NCI-H748 (cell line): ENCODE measurements at regions not wholly inside any gene's neighbourhood (a gene's known extent, or its start where the extent isn't known, plus 50 kb on each side); places are given as distances from the start of the nearest gene placed in this dataset.

ENCODE experiments used
- DNase-seq: peaks from one replicate; lab custom pipeline; 2025; ENCODE audit not compliant: unreplicated experiment; lab: John Stamatoyannopoulos, UW

DNA sequence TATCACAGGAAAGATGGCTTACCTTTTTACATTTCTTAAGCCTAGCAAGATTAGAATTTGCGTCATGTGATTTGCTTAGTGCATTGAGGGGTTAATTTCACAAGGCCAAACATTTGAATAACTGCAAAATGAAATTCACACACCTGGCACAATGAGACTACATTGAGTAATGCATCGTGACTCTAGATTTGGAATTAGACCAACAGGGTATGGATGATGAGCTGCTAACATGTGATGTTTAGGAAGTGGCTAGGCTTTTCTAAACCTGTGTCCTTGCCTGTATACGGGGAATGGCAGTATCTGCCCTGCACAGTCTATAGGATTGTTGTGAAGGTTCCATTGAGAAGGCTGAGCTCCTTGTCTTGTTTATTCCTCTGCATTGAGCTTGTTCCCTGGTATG, 160.1 kb downstream of the MFSD1 start:
- DNase-seq: no peak

DNA sequence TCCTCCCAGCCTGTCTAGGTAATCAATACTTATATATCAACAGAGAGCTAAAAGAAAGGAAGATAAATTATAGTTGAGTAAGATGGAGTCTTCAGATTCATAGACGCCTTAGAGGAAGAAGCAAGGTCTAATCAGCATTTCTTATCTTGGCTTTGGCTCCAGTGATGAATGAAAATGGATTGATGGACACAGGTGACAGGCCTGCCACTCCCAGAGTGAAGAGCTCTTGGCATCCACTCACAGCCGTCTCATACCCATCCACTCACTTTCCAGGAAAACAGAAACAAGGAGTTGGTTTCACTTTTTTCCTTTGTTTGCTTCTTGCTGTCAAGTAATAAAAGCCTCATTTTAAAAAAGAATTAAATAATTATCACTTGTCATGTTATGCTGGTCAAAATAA, 168.2 kb downstream of the MFSD1 start:
- no peak for DNase-seq

DNA sequence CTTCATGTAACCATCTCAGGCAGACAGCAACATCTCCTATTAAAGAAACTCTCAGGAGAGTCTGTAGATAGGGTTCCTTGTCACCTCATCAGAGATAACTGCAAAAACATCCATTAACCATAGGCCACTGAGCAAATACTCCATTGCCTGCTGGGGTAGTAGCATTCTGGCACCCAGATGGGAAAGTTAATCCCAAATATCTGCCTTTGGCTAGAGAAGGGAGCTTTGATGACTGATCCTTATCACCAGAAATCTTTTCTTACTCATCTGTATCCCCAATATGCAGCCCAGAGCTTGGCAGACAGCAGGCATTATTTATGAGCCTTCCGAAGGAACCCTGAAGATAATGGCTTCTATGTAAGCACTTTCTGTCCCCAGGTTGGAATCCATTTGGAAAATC, 173.1 kb downstream of the MFSD1 start:
- DNase-seq: no peak

DNA sequence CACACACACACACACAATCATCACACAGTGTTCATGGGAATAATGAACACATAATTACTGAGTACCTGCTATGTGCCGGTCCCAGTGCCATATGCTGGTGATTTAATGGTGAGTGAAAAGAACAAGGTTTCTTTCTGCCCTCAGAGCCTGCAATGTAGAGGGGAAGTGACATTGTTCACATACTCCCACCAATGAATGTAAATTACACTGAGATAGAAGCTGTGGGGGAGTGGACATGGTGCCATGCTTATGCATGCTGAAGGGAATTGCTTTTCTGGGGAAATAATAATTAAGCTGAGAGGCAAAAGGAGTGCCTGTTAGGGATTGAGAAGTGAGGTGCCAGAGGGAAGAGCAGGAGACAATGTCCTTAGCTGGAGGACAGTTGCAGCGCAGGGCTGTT, 175.1 kb downstream of the MFSD1 start:
- DNase-seq: no peak

DNA sequence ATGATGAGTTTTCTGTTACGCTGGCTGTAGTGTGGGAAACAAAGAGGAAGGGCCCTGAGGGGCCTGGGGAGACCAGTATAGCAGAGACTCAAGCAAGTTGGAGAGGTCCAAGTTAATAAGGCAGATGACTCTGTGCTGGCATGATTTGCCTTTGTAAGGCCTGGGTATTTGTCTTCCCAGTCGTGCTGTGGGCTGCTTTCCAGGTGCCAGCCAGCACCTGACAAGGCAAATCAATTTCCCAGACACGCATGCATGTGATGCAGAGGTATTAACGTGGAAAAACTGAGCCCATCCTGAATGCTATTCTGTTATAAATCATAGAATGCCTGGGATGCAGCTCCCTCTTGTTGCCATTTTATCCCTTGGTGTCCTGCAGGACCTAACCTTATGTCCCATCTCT, 175.6 kb downstream of the MFSD1 start:
- DNase-seq: no peak

DNA sequence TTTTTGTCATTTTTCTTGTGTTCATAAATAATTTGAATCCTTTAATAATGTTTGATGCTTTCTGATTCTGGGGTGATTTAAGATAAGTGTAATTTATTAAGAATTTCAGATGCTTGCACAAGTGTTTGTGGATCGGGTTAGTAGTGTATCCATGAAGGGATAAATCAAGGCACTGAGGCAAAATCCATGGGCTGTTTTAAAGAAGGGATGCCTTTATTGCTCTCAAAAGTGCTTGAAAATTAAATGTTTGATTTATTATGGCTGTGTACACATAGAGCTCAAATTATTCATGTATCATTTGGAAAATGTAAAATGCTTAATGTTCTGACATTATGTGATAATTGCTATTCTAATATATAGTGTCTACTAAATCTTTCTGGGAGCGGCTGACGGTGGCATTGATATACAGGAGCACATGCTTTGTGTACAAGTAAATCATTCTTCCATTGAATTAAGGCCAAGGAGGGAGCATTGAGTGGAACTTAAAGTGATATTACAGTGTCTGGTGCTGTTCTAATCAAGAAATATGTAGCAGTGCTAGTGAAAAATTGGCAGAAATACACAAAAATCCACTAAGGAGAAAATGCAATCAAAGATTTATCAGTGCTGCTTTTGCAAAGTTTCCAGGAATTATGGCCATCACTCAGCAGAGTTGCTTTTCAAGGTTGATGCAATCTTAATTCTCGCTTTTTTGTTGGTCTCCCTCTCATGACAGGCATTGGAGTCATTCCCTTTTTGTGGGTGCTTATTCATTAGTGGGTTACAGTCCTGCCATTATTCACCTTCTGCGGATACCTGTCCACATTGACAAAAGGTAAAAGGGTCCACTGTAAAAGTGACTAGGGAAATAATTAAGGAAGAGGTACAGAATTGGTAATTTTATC, 181.6 kb downstream of the MFSD1 start:
- DNase-seq: no peak

DNA sequence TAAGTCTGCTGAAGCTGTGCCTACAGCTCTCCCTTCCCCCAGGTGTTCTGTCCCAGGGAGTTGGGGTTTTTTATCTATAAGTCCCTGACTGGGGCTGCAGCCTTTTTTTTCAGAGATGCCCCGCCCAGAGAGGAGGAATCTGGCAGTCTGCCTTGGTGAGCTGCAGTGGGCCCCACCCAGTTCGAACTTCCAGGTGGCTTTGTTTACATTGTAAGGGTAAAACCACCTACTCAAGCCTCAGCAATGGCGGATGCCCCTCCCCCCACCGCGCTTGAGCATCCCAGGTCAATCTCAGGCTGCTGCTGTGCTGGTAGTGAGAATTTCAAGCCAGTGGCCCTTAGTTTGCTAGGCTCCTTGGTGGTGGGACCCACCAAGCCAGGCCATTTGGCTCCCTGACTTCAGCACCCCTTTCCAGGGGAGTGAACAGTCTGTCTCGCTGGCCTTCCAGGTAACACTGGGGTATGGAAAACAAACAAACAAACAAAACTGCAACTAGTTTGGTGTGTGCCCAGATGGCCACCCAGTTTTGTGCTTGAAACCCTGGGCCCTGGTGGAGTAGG, 189.4 kb downstream of the MFSD1 start:
- DNase-seq: peak; percentile 90

DNA sequence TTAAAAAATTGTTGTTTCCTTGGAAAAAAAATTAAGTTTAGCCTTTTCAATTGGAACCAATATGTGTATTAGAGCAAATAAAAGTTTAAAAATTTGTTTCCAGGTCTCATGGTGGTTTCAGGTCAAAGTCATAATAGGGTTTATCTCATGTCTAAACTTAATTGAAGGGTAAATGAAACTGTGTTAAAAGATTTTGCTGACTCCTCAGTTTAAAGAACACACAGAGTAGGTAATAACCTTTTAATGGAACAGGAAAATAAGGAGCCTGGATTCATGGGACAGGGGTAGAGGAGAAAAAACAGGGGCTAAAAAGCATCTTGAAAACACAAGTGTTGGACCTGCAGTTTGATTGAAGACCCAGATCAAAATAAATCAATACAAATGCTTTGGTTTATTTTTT, 190.6 kb downstream of the MFSD1 start:
- DNase-seq: no peak

DNA sequence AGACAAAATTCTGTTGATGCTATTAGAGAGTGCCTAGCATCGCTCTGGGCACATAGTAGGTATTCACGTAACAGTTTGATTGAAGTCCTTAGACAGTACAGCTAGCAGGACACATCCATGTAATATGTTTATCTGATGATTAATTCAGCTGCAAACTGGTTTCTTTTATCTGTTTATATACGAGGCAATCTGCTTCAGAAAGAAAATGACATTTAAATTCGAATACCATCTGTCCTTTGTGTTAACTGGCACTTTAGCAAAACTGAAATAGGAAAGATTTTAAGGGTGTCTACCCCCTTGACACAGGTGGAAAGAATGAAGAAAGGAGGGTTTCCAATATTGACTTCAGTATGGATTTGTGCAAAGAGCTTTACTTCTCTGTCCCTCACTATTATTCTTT, 192.5 kb downstream of the MFSD1 start:
- no peak for DNase-seq

DNA sequence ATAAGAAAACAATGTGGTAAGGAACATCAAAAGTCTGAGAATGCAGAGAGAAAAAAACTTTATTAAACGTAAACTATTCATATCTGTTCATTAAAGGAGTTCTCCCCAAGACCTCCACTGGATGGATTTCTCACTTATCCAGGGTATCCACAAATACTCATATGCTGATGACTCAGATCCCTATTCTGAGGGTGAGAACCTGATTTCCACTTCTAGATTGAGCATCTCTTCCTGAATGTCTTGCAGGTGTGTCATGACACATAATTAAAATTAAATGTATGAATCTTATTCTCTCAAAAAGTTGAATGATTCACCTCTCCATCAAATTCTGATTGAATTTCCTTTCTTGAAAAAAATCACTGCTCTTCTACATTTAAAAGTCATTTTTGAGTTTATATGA, 199.9 kb downstream of the MFSD1 start:
- DNase-seq: no peak

DNA sequence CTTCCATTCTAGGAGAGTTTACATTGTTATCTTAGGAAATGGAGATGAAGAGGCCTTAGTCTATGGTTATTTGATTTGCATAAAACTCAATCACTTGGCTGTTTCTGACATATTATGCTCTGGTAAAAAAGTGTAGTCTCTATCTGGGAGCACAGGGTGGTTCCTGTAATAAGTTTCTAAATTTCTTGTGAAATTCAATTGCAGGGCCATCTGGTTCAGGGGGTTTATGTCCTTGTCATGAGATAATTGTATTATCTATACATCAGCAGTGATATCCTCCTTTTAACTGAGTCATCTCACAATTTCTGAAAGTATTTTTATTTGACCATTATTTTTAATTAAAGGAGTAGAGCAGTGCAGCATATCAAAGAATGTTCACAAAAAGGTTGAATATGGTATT, 203.3 kb downstream of the MFSD1 start:
- DNase-seq: no peak

DNA sequence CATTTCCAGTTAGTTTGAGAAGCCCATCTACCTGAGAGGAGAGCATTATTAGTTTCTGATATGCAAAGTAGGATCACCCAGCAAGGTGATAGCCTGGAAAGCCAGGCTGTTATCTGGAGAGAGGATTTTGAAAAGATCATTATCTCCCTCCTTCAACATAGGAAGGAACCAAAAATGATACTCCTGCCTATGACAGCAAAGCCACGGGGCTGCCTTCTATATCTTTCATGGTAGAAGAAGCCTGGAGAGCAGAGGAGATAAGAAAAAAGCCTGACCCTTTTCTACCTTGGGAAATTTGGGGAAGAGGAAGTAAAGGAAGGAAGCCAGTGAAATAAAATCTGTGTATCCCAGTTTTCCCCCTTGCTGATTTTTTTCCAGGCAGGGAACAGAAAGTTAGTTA, 205.5 kb downstream of the MFSD1 start:
- no peak for DNase-seq

DNA sequence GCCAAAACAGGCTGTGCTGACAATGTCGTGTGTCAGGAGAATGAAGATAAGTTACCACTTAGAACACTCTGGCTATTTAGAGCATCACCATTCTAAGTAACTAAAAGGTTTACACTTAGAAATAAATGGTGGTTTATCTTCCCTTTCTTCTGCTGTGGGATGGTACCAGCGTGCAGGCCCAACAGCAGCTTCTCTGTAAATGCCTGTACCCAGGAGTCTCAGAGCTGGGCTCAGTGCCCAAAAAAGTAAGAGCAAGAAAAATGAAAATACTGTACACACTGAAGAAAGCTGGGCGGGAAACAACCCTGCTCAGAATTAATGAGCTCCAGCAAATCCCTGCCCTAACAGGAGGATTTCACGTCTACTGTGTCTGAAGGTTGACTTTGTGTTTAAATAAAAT, 206.5 kb downstream of the MFSD1 start:
- no peak for DNase-seq

DNA sequence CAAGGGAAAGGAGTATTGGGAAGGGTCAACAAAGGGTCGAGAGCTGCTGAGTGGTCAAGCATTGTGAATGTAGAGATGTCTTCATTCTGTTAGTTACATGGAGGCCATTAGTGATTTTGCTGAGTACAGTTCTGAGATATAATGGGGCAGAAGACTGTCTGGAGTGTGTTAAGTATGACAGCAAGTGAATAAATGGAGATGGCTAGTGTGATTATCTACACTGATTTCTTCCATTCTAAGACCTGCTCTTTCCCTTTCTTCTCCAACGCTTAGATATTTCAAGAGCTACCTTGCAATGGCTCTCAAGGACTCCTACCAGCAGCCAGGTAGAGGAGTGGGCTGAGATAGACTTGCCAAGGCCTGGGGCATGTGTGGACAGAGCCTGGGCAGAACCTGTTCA, 216.5 kb downstream of the MFSD1 start:
- DNase-seq: no peak

DNA sequence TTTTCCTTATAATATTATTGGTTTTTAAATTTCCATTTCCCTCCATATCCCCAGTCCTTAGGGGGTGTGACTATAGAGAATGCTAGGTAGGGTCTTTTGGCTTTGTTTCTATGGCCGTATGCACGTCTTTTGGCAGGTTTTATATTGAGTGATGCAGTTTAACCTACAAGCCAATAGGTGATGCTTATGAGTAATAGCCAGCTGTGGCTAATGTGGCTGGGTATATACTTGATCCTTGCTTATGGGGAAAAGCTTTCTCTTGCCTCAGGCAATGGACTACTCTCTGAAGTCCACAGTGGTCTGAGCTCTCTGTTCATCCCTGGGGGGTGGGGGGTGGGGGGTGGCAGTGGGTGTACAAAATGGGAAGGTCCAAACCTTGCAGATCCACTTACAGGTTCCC, 223.9 kb downstream of the MFSD1 start:
- DNase-seq: no peak

DNA sequence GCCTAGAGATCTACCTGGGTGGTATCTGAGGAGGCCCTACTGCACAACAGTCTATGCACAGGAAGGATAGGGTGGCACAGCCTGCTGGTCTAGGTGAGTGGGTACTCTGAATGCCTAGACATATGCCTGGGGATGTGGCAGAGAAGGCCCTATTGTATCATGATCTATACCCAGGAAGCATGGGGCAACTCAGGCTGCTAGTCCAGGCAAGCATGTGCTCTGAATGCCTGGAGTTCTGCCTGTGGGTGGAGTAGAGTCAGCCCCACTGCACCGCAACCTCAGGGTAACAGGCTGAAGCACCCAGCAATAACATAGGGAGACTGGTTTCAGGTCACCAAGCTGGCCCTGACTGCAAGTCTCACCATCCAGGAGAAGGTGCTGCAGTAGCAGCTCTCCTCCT, 224.7 kb downstream of the MFSD1 start:
- DNase-seq: no peak

DNA sequence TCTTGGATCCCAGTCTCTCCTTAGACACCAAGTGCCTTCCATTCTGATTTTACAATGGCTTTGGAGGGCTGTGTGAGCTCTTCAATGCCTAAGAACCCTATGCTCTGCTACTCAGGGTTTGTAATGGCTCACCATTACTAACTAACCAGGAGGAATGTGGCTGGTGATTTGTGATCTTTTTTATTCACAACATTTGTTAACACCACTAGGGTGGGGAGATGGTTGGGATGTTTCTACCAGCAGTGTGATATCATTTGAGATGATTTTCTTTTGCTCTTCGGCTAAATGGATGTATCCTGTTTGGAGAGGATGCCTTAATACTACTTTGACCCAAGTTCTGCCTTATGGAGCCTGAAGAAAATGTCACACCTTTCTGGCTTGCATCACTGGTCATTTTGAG, 226.9 kb downstream of the MFSD1 start:
- no peak for DNase-seq

DNA sequence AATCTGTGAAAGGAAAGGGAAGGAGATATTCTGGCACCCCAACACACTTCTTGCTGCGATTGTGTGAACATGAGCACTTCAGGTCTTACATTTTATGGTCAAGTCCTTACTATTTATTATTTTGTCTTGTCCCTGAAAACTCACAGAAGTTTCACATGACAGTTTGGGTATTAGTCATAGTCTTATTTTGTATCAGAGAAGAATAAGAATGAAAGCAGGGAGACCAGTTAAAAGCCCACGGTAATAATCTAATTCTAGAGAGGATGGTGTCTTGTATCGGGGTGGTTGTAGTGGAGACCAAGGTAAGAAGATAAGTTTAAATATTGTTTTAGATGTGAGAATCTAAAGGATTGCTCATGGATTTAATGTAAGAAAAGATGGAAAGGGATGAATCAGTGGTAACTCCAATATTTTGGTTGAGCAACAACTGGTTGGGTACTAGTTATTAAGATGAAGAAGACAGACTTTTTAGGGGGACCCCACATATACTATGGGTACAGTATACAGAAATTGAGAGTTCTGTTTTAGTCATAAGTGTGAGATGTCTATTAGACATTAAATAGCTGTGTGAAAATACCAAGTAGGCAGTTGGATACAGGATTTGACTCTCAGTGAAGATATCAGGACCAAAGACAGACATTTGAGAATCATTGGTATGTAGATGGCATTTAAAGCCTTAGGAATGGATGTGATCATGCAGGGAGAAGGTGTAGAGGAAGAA, 227.6 kb downstream of the MFSD1 start:
- DNase-seq: no peak

DNA sequence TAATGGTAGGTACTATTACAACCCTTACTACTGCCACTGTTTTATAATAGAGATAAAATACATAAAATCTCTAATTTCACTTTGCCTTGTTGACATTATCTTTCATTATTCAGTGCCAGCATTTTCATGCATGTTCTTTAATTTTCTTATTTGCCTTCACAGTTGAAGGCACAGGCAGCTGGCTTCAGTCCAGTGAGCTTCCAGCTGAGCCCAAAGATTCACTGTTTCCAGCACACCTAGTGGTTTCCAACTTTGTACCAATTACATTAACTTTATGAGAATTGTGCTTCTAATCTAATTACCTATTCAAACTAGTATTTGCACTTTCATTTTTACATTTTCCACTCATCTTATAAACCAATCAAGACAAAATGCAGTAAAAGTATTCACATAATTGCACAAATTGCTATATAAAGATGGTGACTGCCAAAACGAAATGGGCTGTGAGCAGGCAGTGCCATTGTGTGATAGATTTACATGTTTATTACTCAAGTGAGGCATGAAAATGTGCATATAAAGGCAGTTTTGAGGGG, 228.3 kb downstream of the MFSD1 start:
- peak; percentile 39 for DNase-seq

DNA sequence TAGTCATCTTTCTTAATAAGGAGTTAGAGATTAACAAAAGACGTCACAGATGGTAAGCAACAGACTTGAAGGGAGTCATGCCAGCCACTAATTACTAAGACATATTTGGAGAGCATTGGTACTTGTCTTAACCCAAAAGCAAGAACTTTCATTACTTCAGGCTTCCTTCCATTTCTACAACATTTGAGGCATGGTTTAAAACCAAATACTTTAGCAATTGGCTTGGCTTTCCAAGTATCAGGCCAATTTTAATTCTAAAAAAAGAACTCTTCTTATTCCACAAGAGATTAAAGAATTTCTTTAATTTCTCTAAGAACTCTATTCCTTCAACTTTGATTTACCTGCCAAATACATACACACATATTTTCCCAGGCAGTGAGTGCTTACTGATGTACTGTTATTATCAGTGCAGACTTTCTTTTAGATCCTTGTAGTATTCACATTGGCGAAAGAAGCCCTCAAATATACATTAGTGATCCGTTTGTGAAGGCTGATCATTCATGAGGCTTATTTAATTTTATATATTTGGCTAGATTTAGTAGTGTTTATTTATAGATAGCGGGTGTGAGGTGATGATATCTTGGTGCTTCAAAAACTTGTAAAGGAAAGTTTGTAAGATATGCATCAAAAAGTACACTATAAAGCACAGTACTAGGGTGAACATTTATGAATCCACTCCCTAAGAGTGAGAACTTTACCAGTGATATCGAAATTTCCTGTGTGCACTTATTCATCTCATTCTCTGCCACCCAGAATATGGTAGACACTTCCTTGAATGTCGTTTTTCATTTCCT, 229.2 kb downstream of the MFSD1 start:
- no peak for DNase-seq

DNA sequence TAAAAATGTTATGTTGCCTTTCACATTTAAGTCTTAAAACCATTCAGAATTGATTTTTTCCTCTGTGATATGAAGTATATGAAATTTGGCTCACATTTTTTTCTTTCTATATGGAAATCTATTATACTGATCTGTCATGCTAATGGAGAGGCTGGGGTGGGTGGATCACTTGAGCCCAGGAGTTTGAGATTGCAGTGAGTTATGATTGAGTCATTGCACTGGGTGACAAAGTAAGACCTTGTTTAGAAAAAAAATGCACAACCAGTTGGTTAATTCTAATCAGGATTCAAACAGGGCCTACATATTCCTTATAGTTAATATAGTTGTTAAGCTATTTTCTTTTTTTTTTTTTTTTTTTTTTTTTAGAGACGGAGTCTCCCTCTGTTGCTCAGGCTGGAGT, 230.5 kb downstream of the MFSD1 start:
- DNase-seq: no peak
